Neural cell (in vitro differentiated cells): ENCODE measurements at regions not wholly inside any gene's neighbourhood (a gene's known extent, or its start where the extent isn't known, plus 50 kb on each side); places are given as distances from the start of the nearest gene placed in this dataset.

Source experiments
- H2AFZ ChIP-seq: fragments of 200-600, 300-800 bp; sonication (generic), shearing (Covaris generic); 2 replicates; pipeline ENCODE4 v1.6.0; 2014; ENCODE audit warnings: low read depth, mild to moderate bottlenecking, antibody characterized with exemption, low read length, moderate library complexity
- H3F3A ChIP-seq: fragments of 200-600 bp; shearing (Covaris generic); 2 replicates; pipeline ENCODE4 v1.6.1; 2016; ENCODE audit warnings: mild to moderate bottlenecking, moderate library complexity, mixed read lengths, antibody characterized with exemption, low read length; ENCODE audit not compliant: insufficient read depth, poor library complexity, severe bottlenecking
- H3K27ac ChIP-seq: fragments of 200-600, 300-800 bp; sonication (generic), shearing (Covaris generic); 2 replicates; pipeline ENCODE4 v1.5.1; 2014; ENCODE audit warnings: mild to moderate bottlenecking, low read length, moderate library complexity
- H3K27me3 ChIP-seq: fragments of 300-800, 200-600 bp; sonication (generic), shearing (Covaris generic); 2 replicates; pipeline ENCODE4 v1.6.0; 2014; ENCODE audit warnings: mild to moderate bottlenecking, low read depth, low read length, moderate library complexity; ENCODE audit not compliant: insufficient read depth
- H3K36me3 ChIP-seq: fragments of 300-800, 200-600 bp; sonication (generic), shearing (Covaris generic); 2 replicates; pipeline ENCODE4 v1.5.1; 2014; ENCODE audit warnings: mild to moderate bottlenecking, antibody characterized with exemption, low read length, moderate library complexity; ENCODE audit not compliant: insufficient read depth
- H3K4me2 ChIP-seq: fragments of 300-800, 200-600 bp; sonication (generic), shearing (Covaris generic); 2 replicates; pipeline ENCODE4 v1.6.0; 2014; ENCODE audit warnings: mild to moderate bottlenecking, low read length
- H3K4me3 ChIP-seq: fragments of 300-800, 200-600 bp; sonication (generic), shearing (Covaris generic); 2 replicates; pipeline ENCODE4 v1.5.1; 2014; ENCODE audit warnings: mild to moderate bottlenecking, low read length, moderate library complexity
- H3K79me2 ChIP-seq: fragments of 200-600 bp; shearing (Covaris generic); replicated peaks from 2 replicates; pipeline ENCODE4 v1.6.0; 2014; ENCODE audit warnings: mild to moderate bottlenecking, low read length, moderate library complexity; ENCODE audit not compliant: insufficient read depth
- H3K9ac ChIP-seq: fragments of 300-800, 200-600 bp; sonication (generic), shearing (Covaris generic); 2 replicates; pipeline ENCODE4 v1.6.1; 2016; ENCODE audit warnings: mild to moderate bottlenecking, low read length, mixed read lengths
- H3K9me2 ChIP-seq: fragments of 200-600 bp; shearing (Covaris generic); 2 replicates; pipeline ENCODE4 v1.6.1; 2016; ENCODE audit warnings: mild to moderate bottlenecking, low read length, mixed read lengths; ENCODE audit not compliant: insufficient read depth
- H3K9me3 ChIP-seq: fragments of 200-600, 300-800 bp; sonication (generic), shearing (Covaris generic); 2 replicates; pipeline ENCODE4 v1.6.1; 2016; ENCODE audit warnings: mild to moderate bottlenecking, mixed run types, low read length, moderate library complexity, mixed read lengths
- H4K20me1 ChIP-seq: fragments of 200-600 bp; shearing (Covaris generic); 2 replicates; pipeline ENCODE4 v1.6.1; 2016; ENCODE audit warnings: mild to moderate bottlenecking, mixed run types; ENCODE audit not compliant: insufficient read depth
- EP300 ChIP-seq: fragments of 450-650 bp; conservative IDR thresholded peaks from 2 replicates; pipeline ENCODE4 v1.6.1; 2014; ENCODE audit warnings: antibody characterized with exemption, mild to moderate bottlenecking, moderate library complexity; ENCODE audit not compliant: poor library complexity, severe bottlenecking
- EZH2 ChIP-seq: fragments of 200-600, 300-800 bp; shearing (Covaris generic), sonication (generic); IDR thresholded peaks from 2 replicates; pipeline ENCODE4 v1.6.1; 2014; ENCODE audit warnings: antibody characterized with exemption, low read length, borderline replicate concordance, mild to moderate bottlenecking; ENCODE audit not compliant: insufficient read depth, poor library complexity, severe bottlenecking
- MXI1 ChIP-seq: fragments of 450-650 bp; conservative IDR thresholded peaks from 2 replicates; pipeline ENCODE4 v1.6.1; 2014; ENCODE audit warnings: antibody characterized with exemption, mild to moderate bottlenecking; ENCODE audit not compliant: poor library complexity, severe bottlenecking
- POLR2AphosphoS5 ChIP-seq: IDR thresholded peaks from 2 replicates; pipeline ENCODE4 v1.6.1; 2012
- RAD21 ChIP-seq: fragments of 450-650 bp; conservative IDR thresholded peaks from 2 replicates; pipeline ENCODE4 v1.6.1; 2014; ENCODE audit warnings: antibody characterized with exemption, mild to moderate bottlenecking, moderate library complexity
- REST ChIP-seq: IDR thresholded peaks from 2 replicates; pipeline ENCODE4 v1.6.1; 2012; ENCODE audit warnings: borderline replicate concordance
- SMC3 ChIP-seq: fragments of 450-650 bp; conservative IDR thresholded peaks from 2 replicates; pipeline ENCODE4 v1.6.1; 2014; ENCODE audit warnings: antibody characterized with exemption, mild to moderate bottlenecking, moderate library complexity; ENCODE audit not compliant: poor library complexity
- TAF1 ChIP-seq: IDR thresholded peaks from 2 replicates; pipeline ENCODE4 v1.6.1; 2012; ENCODE audit warnings: low read depth
- TF ChIP-seq, protein P1 (sequence below): fragments of 450-650 bp; IDR thresholded peaks from 2 replicates; pipeline ENCODE4 v1.5.1; 2014; ENCODE audit warnings: antibody characterized with exemption, mild to moderate bottlenecking, moderate library complexity; ENCODE audit not compliant: poor library complexity, severe bottlenecking

- Histone ChIP-seq H3K79me2 (no peaks in the 10 kb centered on the region), H3K36me3 (no peaks in the 10 kb centered on the region), H3K27ac (no peak overlapping the region), H3K9me2 (no peaks in the 10 kb centered on the region), H3K4me2 (no peak overlapping the region), H3K27me3 (no peaks in the 10 kb centered on the region), H2AFZ (no peak overlapping the region), H3F3A (no peaks in the 10 kb centered on the region), H4K20me1 (no peaks in the 10 kb centered on the region), H3K9ac (no peak overlapping the region), H3K4me3 (no peak overlapping the region), H3K9me3 (no peaks in the 10 kb centered on the region)
- TF ChIP-seq SMC3 (no peak), POLR2AphosphoS5 (no peak), TAF1 (no peak), REST (no peak), RAD21 (no peak), MXI1 (no peak), EZH2 (no peak), EP300 (no peak)
- TF ChIP-seq, protein P1, sequence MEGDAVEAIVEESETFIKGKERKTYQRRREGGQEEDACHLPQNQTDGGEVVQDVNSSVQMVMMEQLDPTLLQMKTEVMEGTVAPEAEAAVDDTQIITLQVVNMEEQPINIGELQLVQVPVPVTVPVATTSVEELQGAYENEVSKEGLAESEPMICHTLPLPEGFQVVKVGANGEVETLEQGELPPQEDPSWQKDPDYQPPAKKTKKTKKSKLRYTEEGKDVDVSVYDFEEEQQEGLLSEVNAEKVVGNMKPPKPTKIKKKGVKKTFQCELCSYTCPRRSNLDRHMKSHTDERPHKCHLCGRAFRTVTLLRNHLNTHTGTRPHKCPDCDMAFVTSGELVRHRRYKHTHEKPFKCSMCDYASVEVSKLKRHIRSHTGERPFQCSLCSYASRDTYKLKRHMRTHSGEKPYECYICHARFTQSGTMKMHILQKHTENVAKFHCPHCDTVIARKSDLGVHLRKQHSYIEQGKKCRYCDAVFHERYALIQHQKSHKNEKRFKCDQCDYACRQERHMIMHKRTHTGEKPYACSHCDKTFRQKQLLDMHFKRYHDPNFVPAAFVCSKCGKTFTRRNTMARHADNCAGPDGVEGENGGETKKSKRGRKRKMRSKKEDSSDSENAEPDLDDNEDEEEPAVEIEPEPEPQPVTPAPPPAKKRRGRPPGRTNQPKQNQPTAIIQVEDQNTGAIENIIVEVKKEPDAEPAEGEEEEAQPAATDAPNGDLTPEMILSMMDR = no peak
These were observed 50.0 kb upstream of the LCTL start for GRCh38 chr15:66615846-66616245.

- H3K4me2 ChIP-seq = no peak overlapping the region
- no peak overlapping the region for H3K27ac ChIP-seq
- no peak overlapping the region for H2AFZ ChIP-seq
- H3F3A ChIP-seq = no peaks in the 10 kb centered on the region
- H3K79me2 ChIP-seq = no peaks in the 10 kb centered on the region
- TF ChIP-seq EZH2 (no peak), TAF1 (no peak), REST (no peak), RAD21 (no peak), POLR2AphosphoS5 (no peak), SMC3 (no peak), EP300 (no peak), MXI1 (no peak)
- TF ChIP-seq, protein P1 = no peak
- peaks cover 8% of the 10 kb centered on the region for H3K27me3 ChIP-seq
- H4K20me1 ChIP-seq = no peaks in the 10 kb centered on the region
- no peaks in the 10 kb centered on the region for H3K9me2 ChIP-seq
- no peak overlapping the region for H3K4me3 ChIP-seq
- no peaks in the 10 kb centered on the region for H3K9me3 ChIP-seq
- H3K9ac ChIP-seq = no peak overlapping the region
- H3K36me3 ChIP-seq = no peaks in the 10 kb centered on the region
These were observed 51.6 kb upstream of the LCTL start for GRCh38 chr15:66617137-66618090.
